Tibial nerve (tissue), 4 donors: ENCODE measurements at regions not wholly inside any gene's neighbourhood (a gene's known extent, or its start where the extent isn't known, plus 50 kb on each side); places are given as distances from the start of the nearest gene placed in this dataset.

Experiments
- EP300 ChIP-seq, 2 donors: sonication (generic); formaldehyde crosslinking; IDR thresholded peaks; one replicate each; pipeline ENCODE4 v1.6.1; 2017; ENCODE audit warnings: antibody characterized with exemption in 2 of 2, mild to moderate bottlenecking in 1 of 2
- POLR2A ChIP-seq, 2 donors: fragments of 450-650 bp; IDR thresholded peaks; one replicate each; pipeline ENCODE4 v1.6.1; 2017; ENCODE audit warnings: antibody characterized with exemption in 2 of 2, mild to moderate bottlenecking in 2 of 2, moderate library complexity in 2 of 2
- TF ChIP-seq, protein P1 (sequence below), 5 experiments: fragments of 200-600 bp in 3 of 5; fragments of 450-650 bp in 2 of 5; sonication (generic) in 3 of 5; IDR thresholded peaks; one replicate each; pipeline ENCODE4 v1.5.1; 2016 to 2019; ENCODE audit warnings: antibody characterized with exemption in 5 of 5, mild to moderate bottlenecking in 3 of 5, moderate library complexity in 2 of 5

- TF ChIP-seq, protein P1, sequence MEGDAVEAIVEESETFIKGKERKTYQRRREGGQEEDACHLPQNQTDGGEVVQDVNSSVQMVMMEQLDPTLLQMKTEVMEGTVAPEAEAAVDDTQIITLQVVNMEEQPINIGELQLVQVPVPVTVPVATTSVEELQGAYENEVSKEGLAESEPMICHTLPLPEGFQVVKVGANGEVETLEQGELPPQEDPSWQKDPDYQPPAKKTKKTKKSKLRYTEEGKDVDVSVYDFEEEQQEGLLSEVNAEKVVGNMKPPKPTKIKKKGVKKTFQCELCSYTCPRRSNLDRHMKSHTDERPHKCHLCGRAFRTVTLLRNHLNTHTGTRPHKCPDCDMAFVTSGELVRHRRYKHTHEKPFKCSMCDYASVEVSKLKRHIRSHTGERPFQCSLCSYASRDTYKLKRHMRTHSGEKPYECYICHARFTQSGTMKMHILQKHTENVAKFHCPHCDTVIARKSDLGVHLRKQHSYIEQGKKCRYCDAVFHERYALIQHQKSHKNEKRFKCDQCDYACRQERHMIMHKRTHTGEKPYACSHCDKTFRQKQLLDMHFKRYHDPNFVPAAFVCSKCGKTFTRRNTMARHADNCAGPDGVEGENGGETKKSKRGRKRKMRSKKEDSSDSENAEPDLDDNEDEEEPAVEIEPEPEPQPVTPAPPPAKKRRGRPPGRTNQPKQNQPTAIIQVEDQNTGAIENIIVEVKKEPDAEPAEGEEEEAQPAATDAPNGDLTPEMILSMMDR (IDR thresholded peaks at IDR 0.05), result no peak
- TF ChIP-seq EP300 (IDR thresholded peaks at IDR 0.05) (no peak), POLR2A (IDR thresholded peaks at IDR 0.05) (no peak)
Measured at GRCh38 chr3:56900801-56901200, 99.1 kb upstream of the ARHGEF3 start.
